ENCODE measurements at regions not wholly inside any gene's neighbourhood (a gene's known extent, or its start where the extent isn't known, plus 50 kb on each side); places are given as distances from the start of the nearest gene placed in this dataset.

DNA sequence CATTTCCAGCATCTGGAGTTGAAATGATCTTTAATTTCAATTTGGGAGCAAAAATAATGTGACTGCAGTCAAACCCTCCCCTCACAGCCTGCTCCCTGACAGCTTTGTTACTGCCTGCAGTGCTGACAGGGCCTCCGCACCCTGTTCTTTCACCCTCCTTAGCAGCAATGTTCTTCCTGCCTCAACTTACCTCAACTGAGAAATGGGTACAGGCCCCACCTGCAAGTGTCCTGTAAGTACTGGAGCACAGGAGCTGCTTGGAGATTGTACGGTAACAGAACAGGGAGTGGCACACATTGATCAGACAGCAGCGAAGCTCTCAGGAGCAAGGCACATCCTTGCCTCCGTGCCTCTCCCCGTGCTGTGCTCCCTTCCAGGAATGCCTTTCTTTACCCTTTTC, 131.3 kb downstream of the CHST1 start (continued):
- TF ChIP-seq, protein P1, sequence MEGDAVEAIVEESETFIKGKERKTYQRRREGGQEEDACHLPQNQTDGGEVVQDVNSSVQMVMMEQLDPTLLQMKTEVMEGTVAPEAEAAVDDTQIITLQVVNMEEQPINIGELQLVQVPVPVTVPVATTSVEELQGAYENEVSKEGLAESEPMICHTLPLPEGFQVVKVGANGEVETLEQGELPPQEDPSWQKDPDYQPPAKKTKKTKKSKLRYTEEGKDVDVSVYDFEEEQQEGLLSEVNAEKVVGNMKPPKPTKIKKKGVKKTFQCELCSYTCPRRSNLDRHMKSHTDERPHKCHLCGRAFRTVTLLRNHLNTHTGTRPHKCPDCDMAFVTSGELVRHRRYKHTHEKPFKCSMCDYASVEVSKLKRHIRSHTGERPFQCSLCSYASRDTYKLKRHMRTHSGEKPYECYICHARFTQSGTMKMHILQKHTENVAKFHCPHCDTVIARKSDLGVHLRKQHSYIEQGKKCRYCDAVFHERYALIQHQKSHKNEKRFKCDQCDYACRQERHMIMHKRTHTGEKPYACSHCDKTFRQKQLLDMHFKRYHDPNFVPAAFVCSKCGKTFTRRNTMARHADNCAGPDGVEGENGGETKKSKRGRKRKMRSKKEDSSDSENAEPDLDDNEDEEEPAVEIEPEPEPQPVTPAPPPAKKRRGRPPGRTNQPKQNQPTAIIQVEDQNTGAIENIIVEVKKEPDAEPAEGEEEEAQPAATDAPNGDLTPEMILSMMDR (conservative IDR thresholded peaks at IDR 0.05; ENCODE audit: low read depth in 2 of 2), result no peak
- TF ChIP-seq, protein P2, sequence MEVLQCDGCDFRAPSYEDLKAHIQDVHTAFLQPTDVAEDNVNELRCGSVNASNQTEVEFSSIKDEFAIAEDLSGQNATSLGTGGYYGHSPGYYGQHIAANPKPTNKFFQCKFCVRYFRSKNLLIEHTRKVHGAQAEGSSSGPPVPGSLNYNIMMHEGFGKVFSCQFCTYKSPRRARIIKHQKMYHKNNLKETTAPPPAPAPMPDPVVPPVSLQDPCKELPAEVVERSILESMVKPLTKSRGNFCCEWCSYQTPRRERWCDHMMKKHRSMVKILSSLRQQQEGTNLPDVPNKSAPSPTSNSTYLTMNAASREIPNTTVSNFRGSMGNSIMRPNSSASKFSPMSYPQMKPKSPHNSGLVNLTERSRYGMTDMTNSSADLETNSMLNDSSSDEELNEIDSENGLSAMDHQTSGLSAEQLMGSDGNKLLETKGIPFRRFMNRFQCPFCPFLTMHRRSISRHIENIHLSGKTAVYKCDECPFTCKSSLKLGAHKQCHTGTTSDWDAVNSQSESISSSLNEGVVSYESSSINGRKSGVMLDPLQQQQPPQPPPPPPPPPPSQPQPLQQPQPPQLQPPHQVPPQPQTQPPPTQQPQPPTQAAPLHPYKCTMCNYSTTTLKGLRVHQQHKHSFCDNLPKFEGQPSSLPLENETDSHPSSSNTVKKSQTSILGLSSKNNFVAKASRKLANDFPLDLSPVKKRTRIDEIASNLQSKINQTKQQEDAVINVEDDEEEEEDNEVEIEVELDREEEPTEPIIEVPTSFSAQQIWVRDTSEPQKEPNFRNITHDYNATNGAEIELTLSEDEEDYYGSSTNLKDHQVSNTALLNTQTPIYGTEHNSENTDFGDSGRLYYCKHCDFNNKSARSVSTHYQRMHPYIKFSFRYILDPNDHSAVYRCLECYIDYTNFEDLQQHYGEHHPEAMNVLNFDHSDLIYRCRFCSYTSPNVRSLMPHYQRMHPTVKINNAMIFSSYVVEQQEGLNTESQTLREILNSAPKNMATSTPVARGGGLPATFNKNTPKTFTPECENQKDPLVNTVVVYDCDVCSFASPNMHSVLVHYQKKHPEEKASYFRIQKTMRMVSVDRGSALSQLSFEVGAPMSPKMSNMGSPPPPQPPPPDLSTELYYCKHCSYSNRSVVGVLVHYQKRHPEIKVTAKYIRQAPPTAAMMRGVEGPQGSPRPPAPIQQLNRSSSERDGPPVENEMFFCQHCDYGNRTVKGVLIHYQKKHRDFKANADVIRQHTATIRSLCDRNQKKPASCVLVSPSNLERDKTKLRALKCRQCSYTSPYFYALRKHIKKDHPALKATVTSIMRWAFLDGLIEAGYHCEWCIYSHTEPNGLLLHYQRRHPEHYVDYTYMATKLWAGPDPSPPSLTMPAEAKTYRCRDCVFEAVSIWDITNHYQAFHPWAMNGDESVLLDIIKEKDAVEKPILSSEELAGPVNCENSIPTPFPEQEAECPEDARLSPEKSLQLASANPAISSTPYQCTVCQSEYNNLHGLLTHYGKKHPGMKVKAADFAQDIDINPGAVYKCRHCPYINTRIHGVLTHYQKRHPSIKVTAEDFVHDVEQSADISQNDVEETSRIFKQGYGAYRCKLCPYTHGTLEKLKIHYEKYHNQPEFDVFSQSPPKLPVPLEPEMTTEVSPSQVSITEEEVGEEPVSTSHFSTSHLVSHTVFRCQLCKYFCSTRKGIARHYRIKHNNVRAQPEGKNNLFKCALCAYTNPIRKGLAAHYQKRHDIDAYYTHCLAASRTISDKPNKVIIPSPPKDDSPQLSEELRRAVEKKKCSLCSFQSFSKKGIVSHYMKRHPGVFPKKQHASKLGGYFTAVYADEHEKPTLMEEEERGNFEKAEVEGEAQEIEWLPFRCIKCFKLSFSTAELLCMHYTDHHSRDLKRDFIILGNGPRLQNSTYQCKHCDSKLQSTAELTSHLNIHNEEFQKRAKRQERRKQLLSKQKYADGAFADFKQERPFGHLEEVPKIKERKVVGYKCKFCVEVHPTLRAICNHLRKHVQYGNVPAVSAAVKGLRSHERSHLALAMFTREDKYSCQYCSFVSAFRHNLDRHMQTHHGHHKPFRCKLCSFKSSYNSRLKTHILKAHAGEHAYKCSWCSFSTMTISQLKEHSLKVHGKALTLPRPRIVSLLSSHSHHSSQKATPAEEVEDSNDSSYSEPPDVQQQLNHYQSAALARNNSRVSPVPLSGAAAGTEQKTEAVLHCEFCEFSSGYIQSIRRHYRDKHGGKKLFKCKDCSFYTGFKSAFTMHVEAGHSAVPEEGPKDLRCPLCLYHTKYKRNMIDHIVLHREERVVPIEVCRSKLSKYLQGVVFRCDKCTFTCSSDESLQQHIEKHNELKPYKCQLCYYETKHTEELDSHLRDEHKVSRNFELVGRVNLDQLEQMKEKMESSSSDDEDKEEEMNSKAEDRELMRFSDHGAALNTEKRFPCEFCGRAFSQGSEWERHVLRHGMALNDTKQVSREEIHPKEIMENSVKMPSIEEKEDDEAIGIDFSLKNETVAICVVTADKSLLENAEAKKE (CRISPR knock-in tag; IDR thresholded peaks at IDR 0.05), result no peak
- no peak for TF ChIP-seq EZH2phosphoT487 (IDR thresholded peaks at IDR 0.05; ENCODE audit: unreplicated experiment)

- Histone ChIP-seq H3K36me3 (ENCODE audit: insufficient read depth) (no peaks in the 10 kb centered on the region), H3K79me2 (replicated peaks; ENCODE audit: insufficient read depth) (no peaks in the 10 kb centered on the region), H3K9me2 (ENCODE audit: insufficient read depth) (no peaks in the 10 kb centered on the region), H3K4me3 (no peak overlapping the region), H4K20me1 (replicated peaks; ENCODE audit: insufficient read depth) (no peaks in the 10 kb centered on the region), H3F3A (replicated peaks; ENCODE audit: low read depth) (no peaks in the 10 kb centered on the region), H3K27me3 (ENCODE audit: insufficient read depth) (no peaks in the 10 kb centered on the region), H2AFZ (no peak overlapping the region), H3K27ac (ENCODE audit: low read depth) (no peak overlapping the region), H3K4me1 (ENCODE audit: insufficient read depth) (no peaks in the 10 kb centered on the region), H3K4me2 (no peak overlapping the region)
- DNase-seq (ENCODE audit: low spot score) (no peak), ATAC-seq (no peak)
- no peak overlapping the region for H3K27ac Mint-ChIP-seq
- no peaks in the 10 kb centered on the region for H3K36me3 Mint-ChIP-seq (ENCODE audit: low read depth)
- no peaks in the 10 kb centered on the region for H3K9me3 Mint-ChIP-seq
- no peak overlapping the region for H3K4me3 Mint-ChIP-seq
- peaks cover 14% of the 10 kb centered on the region for H3K27me3 Mint-ChIP-seq (ENCODE audit: insufficient read depth, low read depth, poor library complexity)
- no peaks in the 10 kb centered on the region for H3K4me1 Mint-ChIP-seq
- TF ChIP-seq ZNF114 (CRISPR knock-in tag; IDR thresholded peaks at IDR 0.05) (no peak), POLR2AphosphoS5 (IDR thresholded peaks at IDR 0.05; ENCODE audit: low read depth) (no peak), JUNB (IDR thresholded peaks at IDR 0.05; ENCODE audit: unreplicated experiment) (no peak), EZH2phosphoT487 (IDR thresholded peaks at IDR 0.05; ENCODE audit: unreplicated experiment) (no peak), NANOG (IDR thresholded peaks at IDR 0.05; ENCODE audit: borderline replicate concordance) (no peak), ZNF331 (CRISPR knock-in tag; IDR thresholded peaks at IDR 0.05; ENCODE audit: low read depth) (no peak)
- TF ChIP-seq, protein P2 (CRISPR knock-in tag; IDR thresholded peaks at IDR 0.05), result no peak
These were observed 132.9 kb downstream of the CHST1 start for GRCh38 chr11:45532546-45532945.

Data from GM23338 (cell line).